Urothelium cell line (cell line): ENCODE measurements at regions not wholly inside any gene's neighbourhood (a gene's known extent, or its start where the extent isn't known, plus 50 kb on each side); places are given as distances from the start of the nearest gene placed in this dataset.
"Not testable (repeated sequence)": the region's sequence is repeated elsewhere in the genome, so short reads cannot be mapped to it uniquely, and the experiment has no call there.

Source experiments
- DNase-seq: peaks from one replicate; pipeline ENCODE4 v3.0.0; 2011; ENCODE audit warnings: low spot score, mixed read lengths
- FAIRE-seq: peaks from 2 replicates; lab custom pipeline; 2011; peaks lifted over from hg19 to GRCh38; lab: Jason Lieb, UNC

GRCh38 chr15:31433091-31433490 lies 106.5 kb downstream of the KLF13 start:
- no peak for FAIRE-seq
- DNase-seq, result no peak

DNA sequence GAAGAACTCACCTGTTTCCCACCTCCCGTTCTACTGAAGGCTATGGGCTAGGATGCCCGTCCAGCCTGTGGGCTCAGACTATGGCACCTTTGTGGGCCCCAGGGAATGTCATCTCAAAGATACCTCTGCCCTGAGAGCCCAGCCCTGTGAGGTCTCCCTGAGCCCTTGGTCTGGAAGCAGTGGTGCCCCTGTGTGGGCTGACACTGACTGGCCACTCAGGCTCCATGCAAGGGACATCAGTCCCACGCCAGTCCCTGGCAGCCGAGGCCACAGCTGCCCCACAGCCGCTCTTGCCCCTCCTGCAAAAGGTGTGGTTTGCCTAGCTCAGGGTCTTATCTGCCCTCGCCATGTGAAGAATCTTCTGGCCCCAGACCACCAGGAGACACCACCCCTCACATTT lies 106.9 kb downstream of the KLF13 start:
- DNase-seq, result no peak
- no peak for FAIRE-seq

GRCh38 chr15:31434275-31434587 lies 107.6 kb downstream of the KLF13 start:
- FAIRE-seq (no peak), DNase-seq (no peak)

DNA sequence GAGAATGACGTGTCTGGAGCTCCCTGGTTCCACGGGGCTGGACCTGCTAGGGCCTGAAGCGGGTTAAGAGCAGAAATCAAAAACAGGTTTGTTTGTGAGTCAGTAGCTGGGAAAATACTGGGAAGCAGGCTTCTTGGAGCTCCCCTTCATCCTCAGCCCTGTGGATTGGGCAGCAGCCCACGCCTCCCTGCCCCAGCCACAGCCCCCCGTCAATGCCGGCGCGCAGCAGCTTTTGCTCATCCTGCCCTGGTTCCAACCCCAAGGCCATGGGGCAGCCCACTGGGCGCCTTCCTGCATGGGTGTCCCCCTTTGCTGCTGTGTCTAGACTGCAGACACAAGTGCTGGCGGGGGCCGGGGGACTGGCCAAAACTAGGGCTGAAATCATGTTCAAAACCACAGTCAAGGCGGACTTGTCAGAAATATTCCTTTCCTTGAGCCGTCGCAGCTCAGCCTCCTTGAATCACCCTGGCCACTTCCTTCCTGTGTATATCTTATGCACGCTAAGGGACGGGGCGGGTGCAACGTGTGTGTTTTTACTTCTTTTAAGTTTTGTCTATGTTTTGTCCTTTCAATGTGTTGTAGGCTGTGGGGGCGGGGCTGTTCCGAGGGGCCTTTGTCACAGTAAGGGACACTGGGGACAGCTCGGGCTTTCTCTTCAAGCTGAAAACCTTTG lies 108.1 kb downstream of the KLF13 start:
- DNase-seq, result no peak
- FAIRE-seq, result no peak

DNA sequence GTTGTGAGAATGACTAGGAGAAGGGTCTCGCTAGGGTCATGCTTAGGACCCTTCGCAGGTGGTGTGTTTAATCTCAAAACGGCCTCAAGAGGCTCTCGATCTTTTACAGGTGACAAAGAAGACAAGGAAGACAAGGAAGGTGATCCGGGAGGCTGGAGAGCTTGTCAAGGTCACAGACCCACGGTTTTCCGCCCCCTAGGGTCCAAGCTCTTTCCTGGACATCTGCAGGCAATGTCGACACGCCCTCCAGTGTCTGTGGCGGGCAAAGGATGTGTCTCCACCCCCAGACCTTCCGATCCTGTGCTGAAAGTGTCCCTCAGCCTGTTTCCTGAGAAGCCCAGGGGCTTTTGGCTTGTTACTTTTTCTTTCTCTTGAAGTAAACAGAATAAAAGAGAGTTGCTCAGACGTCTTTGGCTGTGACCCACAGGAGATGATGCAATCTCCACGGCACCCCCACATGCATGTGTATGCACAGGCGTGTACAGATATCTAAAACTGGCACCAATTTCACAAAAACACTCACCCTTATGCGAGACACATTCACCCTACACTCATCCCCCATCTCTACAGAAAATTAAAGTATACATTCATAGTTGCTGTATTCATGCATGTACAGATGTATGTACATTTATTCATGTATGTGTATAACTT lies 108.8 kb downstream of the KLF13 start:
- FAIRE-seq, result no peak

GRCh38 chr15:31435912-31436628 lies 109.4 kb downstream of the KLF13 start:
- no peak for DNase-seq
- FAIRE-seq, result no peak

More for the DNA sequence above, 108.8 kb downstream of the KLF13 start:
- DNase-seq, result peak; percentile 74

GRCh38 chr15:31437686-31438085 lies 111.1 kb downstream of the KLF13 start:
- no peak for DNase-seq
- no peak for FAIRE-seq

- DNase-seq, result no peak
- FAIRE-seq, result no peak
Observed at GRCh38 chr15:31438601-31439265, 112.1 kb downstream of the KLF13 start.

DNA sequence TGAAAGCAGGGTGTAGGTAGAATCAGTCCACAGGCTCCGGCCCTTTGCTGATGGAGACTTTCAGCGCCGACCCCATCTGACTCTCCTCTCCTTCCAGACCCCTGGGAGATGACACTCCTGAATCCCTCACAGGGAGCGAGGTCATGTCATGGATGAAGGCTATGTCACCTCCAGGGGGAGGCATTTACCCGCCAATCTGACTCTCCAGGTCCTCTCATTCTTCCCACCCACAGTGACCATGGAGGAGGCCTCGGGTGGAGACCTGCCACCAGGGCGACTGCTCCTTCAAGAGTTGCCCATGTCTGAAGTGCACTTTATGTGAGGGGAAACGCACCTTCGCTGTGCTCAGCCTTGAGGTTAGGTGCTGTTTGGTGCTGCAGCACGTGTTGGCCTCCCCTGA lies 112.7 kb downstream of the KLF13 start:
- no peak for FAIRE-seq
- no peak for DNase-seq

DNA sequence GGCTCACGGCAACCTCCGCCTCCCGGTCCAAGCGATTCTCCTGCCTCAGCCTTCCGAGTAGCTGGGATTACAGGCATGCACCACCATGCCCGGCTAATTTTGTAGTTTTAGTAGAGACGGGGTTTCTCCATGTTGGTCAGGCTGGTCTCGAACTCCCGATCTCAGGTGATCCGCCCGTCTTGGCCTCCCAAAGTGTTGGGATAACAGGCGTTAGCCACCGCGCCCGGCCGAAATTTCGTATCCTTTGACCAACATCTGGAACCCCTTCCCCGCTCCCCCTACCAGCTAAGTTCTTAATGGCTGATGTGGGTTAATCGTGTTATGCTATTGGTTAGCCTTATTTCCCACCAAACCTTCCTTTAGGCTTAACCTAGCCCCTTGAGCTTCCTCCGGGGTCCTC lies 113.6 kb downstream of the KLF13 start:
- DNase-seq, FAIRE-seq: not testable (repeated sequence)

- FAIRE-seq, result no peak
- DNase-seq, result no peak
Observed at GRCh38 chr15:31440754-31441311, 114.2 kb downstream of the KLF13 start.

DNA sequence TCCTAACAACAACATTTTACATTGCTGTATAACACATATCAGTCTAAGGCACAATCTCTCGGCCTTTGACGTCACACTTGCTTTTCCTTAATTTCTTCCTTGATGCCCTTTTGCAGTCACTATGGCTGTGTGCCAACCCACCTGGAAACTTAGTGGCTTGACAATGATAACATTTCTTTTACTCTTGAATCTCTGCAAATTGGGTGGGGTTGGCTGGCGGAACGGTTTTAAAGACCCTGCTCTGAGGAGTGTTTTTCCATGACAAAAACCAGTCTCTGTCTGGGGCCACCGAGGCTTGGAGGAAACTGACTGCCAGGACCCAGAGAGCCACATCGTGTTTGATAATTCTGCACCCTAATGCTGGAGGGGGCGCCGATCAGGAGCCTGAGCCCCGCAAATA lies 115.6 kb downstream of the KLF13 start:
- FAIRE-seq (no peak), DNase-seq (no peak)

DNA sequence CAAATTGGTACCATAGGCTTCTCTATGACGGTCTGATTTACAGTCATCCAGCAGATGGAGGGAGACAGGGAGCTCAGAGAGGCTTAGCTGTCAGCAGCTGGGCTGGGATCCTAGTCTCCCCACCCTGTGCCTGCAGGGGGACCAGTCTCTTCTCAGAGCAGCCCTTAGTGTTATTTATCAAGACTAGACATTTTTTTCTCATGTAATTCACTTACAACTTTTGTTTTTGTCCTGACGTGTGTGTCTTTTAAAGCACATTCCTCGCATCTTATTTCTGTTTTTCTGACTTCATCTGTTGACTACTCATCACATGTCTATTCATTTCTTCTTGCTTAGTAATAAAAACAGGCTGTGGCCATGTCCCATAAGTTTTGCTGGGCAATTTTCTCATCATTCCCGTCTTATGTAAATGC lies 116.1 kb downstream of the KLF13 start:
- DNase-seq, result peak; percentile 48
- no peak for FAIRE-seq

GRCh38 chr15:31444844-31445243 lies 118.2 kb downstream of the KLF13 start:
- DNase-seq (no peak), FAIRE-seq (no peak)

DNA sequence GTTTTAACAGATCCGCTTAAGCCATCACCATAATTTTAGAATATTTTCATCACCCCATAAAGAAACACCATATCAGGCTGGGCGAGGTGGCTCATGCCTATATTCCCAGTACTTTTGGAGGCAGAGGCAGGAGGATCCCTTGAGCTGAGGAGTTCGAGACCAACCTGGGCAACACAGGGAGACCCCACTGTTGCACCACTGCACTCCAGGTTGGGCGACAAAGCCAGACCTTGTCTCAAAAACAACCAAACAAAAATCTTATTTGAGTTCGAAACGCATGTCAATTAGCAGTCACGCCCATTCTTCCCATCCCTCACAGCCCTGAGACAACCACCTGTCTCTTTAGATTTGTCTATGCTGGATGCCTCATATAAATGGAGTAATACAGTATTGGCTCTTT lies 119.9 kb downstream of the KLF13 start:
- FAIRE-seq (no peak), DNase-seq (no peak)

DNA sequence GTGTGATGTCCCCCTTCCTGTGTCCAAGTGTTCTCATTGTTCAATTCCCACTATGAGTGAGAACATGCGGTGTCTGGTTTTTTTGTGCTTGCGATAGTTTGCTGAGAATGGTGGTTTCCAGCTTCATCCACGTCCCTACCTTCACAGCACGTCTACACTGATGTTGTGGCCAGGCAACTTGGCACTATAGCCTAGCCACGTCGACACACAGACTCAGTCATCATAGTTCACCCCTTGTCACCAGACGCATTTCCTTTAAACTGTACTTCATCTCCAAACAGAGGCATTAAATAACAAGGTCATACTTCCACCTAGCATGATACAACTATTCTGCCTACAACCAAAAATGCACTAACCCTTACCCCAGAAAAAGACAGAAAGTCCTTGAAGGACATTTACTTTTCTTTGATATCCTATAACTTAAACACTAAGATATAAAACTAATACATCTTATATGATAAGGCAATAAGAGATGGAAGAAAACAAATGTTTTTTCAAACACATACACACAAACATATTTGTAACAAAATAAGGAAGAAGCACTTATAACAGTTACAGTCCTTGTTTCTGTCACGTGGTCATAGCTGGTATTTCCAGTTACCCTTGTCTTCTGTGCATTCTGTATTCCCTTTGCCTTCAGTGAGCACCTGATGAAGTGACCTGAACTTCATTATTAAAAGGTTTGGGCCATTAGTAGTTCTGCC lies 121.4 kb downstream of the KLF13 start:
- FAIRE-seq (no peak), DNase-seq (no peak)

DNA sequence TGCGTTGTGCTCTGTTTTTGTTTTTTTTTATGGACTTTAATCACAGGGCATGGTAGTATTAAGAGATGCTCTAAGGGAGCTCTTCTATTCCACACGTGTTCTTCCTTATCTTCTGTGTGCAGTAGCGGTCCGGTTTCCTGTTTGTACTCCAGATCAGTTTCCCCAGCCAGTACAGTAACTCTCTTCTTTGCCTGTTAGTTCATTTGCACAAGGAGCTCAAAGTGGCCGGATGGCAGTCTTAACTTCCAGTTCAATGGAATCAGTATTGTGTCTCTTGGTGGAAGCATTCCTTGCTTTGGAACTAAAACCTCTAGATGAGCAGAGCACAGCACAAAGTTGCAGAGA lies 122.0 kb downstream of the KLF13 start:
- FAIRE-seq (no peak), DNase-seq (no peak)

GRCh38 chr15:31452595-31453557 lies 126.2 kb downstream of the KLF13 start:
- no peak for FAIRE-seq
- no peak for DNase-seq

DNA sequence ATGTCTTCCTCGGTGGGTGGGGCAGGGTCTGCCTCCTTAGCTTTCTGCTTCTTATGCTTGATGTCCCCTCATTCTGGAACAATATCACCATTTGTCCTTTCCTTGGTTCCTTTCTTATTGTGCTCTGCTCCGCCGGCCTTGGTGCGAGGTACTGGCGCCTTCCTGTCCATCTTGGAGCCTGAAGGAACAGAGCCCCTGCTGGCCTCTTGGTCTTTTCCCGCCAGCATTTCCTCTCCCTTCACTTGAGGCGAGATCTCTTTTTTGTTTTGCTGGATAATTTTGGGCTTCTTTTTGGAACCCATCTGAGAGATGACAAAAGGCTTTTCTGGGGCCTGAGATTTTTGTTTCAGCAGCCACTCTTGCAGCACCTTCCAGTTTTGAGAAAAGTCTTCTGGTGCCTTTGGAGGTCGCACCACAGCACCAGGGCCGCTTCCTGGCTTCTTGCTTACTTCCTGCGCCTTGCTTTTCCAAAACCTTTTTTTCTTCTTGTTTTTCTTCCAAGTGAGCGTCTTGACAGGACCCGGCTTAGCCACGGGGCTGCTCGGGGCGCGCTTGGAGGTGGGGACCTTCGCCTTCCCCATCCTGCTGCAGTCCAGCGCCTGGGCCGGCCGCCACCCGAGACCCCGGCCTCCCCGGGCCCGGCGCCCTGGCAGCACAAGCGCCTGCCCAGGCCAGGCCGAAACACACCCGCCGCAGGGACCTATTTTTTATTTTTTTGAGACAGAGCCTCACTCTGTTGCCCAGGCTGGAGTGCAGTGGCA lies 127.1 kb downstream of the KLF13 start:
- DNase-seq (no peak), FAIRE-seq (no peak)
